ENCODE measurements at regions not wholly inside any gene's neighbourhood (a gene's known extent, or its start where the extent isn't known, plus 50 kb on each side); places are given as distances from the start of the nearest gene placed in this dataset.

DNA sequence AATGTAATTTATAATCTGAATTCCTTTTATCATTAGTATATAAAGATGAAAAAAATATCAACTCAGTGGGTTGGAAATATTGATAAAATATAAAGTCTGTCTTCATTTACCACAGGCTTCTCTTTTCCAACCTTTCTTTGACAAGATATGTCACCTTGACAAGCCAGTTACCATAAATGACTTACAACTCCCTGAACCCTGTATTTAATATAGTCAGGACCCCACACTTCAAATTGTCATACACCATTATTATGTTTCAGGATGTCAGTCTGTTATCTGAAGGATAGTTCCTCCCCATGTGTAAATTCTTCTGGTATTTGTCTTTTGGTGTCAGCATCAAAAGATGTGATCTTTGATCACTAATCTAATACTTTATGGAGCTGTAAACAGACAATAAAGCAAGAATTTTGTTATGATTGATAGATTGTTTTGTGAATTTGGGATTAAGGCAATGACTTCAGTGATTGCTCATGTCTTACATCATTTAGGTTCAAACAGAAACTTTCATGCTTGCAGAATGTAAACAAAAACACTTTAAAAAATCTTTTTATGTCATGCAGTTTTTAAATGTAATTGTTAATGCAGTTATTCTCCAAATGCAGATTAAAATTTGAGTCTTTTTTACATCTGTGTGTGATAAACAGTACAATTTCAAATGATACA is 503.5 kb upstream of the BCHE start:
- no peak overlapping the region for H3K27ac ChIP-seq
- H3K4me1 ChIP-seq, result no peaks in the 10 kb centered on the region
- no peak overlapping the region for H3K4me3 ChIP-seq
- no peak for TF ChIP-seq REST (IDR thresholded peaks at IDR 0.05)
- TF ChIP-seq HEYL (CRISPR knock-in tag; IDR thresholded peaks at IDR 0.05), result no peak
- no peak for TF ChIP-seq EHF (CRISPR knock-in tag; IDR thresholded peaks at IDR 0.05)
- TF ChIP-seq RCOR1 (IDR thresholded peaks at IDR 0.05; ENCODE audit: low read depth, low read length), result no peak
- TF ChIP-seq, protein P1, sequence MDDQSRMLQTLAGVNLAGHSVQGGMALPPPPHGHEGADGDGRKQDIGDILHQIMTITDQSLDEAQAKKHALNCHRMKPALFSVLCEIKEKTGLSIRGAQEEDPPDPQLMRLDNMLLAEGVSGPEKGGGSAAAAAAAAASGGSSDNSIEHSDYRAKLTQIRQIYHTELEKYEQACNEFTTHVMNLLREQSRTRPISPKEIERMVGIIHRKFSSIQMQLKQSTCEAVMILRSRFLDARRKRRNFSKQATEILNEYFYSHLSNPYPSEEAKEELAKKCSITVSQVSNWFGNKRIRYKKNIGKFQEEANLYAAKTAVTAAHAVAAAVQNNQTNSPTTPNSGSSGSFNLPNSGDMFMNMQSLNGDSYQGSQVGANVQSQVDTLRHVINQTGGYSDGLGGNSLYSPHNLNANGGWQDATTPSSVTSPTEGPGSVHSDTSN (IDR thresholded peaks at IDR 0.05), result no peak
- no peak for TF ChIP-seq USF2 (IDR thresholded peaks at IDR 0.05)
- TF ChIP-seq CHD2 (IDR thresholded peaks at IDR 0.05; ENCODE audit: low read length, partially characterized antibody), result no peak
- TF ChIP-seq HOXA7 (CRISPR knock-in tag; IDR thresholded peaks at IDR 0.05), result no peak
- no peak for TF ChIP-seq POLR2AphosphoS2 (conservative IDR thresholded peaks at IDR 0.05; ENCODE audit: low read length)
- TF ChIP-seq KDM1A (IDR thresholded peaks at IDR 0.05; ENCODE audit: low read depth), result no peak
- TF ChIP-seq RNF2 (IDR thresholded peaks at IDR 0.05; ENCODE audit: borderline replicate concordance, low read depth), result no peak
- no peak for TF ChIP-seq NR3C1 (IDR thresholded peaks at IDR 0.05)
- TF ChIP-seq EP300 (IDR thresholded peaks at IDR 0.05), result no peak
- TF ChIP-seq RFX5 (IDR thresholded peaks at IDR 0.05), result no peak
- TF ChIP-seq EHMT2 (IDR thresholded peaks at IDR 0.05; ENCODE audit: low read depth), result no peak
- no peak for TF ChIP-seq FOSB (CRISPR knock-in tag; IDR thresholded peaks at IDR 0.05)
- no peak for TF ChIP-seq CHD4 (IDR thresholded peaks at IDR 0.05; ENCODE audit: borderline replicate concordance)
- TF ChIP-seq, protein P2, sequence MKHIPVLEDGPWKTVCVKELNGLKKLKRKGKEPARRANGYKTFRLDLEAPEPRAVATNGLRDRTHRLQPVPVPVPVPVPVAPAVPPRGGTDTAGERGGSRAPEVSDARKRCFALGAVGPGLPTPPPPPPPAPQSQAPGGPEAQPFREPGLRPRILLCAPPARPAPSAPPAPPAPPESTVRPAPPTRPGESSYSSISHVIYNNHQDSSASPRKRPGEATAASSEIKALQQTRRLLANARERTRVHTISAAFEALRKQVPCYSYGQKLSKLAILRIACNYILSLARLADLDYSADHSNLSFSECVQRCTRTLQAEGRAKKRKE (CRISPR knock-in tag; IDR thresholded peaks at IDR 0.05; ENCODE audit: low read depth), result no peak
- H3K9me3 ChIP-seq, result no peaks in the 10 kb centered on the region
- DNase-seq (ENCODE audit: low read depth in 1 of 2, low spot score in 1 of 2) (no peak), FAIRE-seq (no peak), ATAC-seq (no peak)
- ChIA-PET POLR2A (no interaction called here), CTCF (no interaction called here)
- H3K4me2 ChIP-seq, result no peak overlapping the region

GRCh38 chr3:166324401-166324800 is 487.2 kb upstream of the BCHE start:
- no peaks in the 10 kb centered on the region for H3K4me1 ChIP-seq

More at GRCh38 chr3:166324401-166324800, 487.2 kb upstream of the BCHE start:
- Histone ChIP-seq H3K27ac (no peak overlapping the region), H3K4me3 (no peak overlapping the region), H3K4me2 (no peak overlapping the region), H3K9me3 (no peaks in the 10 kb centered on the region)
- DNase-seq (ENCODE audit: low read depth in 1 of 2, low spot score in 1 of 2), result no peak
- CTCF ChIA-PET, result no interaction called here
- POLR2A ChIA-PET, result no interaction called here
- 65% methylated on average over 5 of the region's 5 CpGs for WGBS (ENCODE audit: missing lambda C conversion rate)
- no peak for ATAC-seq
- TF ChIP-seq CHD2 (IDR thresholded peaks at IDR 0.05; ENCODE audit: low read length, partially characterized antibody) (no peak), EP300 (IDR thresholded peaks at IDR 0.05) (no peak), RAD21 (conservative IDR thresholded peaks at IDR 0.05 in 1 of 2, IDR thresholded peaks at IDR 0.05 in 1 of 2) (no peak), CBX2 (IDR thresholded peaks at IDR 0.05; ENCODE audit: borderline replicate concordance, low read depth) (no peak), HDAC2 (IDR thresholded peaks at IDR 0.05) (no peak), HEYL (CRISPR knock-in tag; IDR thresholded peaks at IDR 0.05) (no peak), FOSB (CRISPR knock-in tag; IDR thresholded peaks at IDR 0.05) (no peak), JUNB (IDR thresholded peaks at IDR 0.05) (no peak), EHMT2 (IDR thresholded peaks at IDR 0.05; ENCODE audit: low read depth) (no peak), HOXA7 (CRISPR knock-in tag; IDR thresholded peaks at IDR 0.05) (no peak), KDM5A (IDR thresholded peaks at IDR 0.05) (no peak), HOXB13 (CRISPR knock-in tag; IDR thresholded peaks at IDR 0.05; ENCODE audit: low read depth) (no peak), NR3C1 (IDR thresholded peaks at IDR 0.05) (no peak), SREBF2 (IDR thresholded peaks at IDR 0.05) (no peak), FOSL2 (IDR thresholded peaks at IDR 0.05) (no peak), FOSL2 (CRISPR knock-in tag; IDR thresholded peaks at IDR 0.05) (no peak), NFE2L2 (conservative IDR thresholded peaks at IDR 0.05; ENCODE audit: low read length) (no peak), ZSCAN20 (CRISPR knock-in tag; IDR thresholded peaks at IDR 0.05) (no peak), RCOR1 (IDR thresholded peaks at IDR 0.05; ENCODE audit: low read depth, low read length) (no peak)
- FAIRE-seq, result no peak
